Mesenchymal stem cell (in vitro differentiated cells and primary cell): ENCODE measurements at regions not wholly inside any gene's neighbourhood (a gene's known extent, or its start where the extent isn't known, plus 50 kb on each side); places are given as distances from the start of the nearest gene placed in this dataset.

Source experiments
- DNase-seq: peaks from one replicate; pipeline ENCODE4 v3.0.0-alpha.2; 2013
- H2AFZ ChIP-seq: one replicate; pipeline ENCODE4 v1.6.1; 2013; ENCODE audit warnings: low read depth, mild to moderate bottlenecking, control low read depth, inconsistent platforms, low read length, moderate library complexity
- H2AK5ac ChIP-seq: 2 replicates; pipeline ENCODE4 v1.6.1; 2013; ENCODE audit warnings: low read length, moderate library complexity, mild to moderate bottlenecking, inconsistent platforms; ENCODE audit not compliant: severe bottlenecking
- H2BK120ac ChIP-seq: one replicate; pipeline ENCODE4 v1.6.1; 2013; ENCODE audit warnings: low read depth, mild to moderate bottlenecking, inconsistent platforms, low read length, moderate library complexity
- H2BK12ac ChIP-seq, 2 experiments: one replicate each; pipeline ENCODE4 v1.6.1; 2013; ENCODE audit warnings: inconsistent platforms in 2 of 2, low read length in 2 of 2, mild to moderate bottlenecking in 2 of 2, moderate library complexity in 2 of 2, control low read depth in 1 of 2
- H2BK15ac ChIP-seq: one replicate; pipeline ENCODE4 v1.6.1; 2013; ENCODE audit warnings: mild to moderate bottlenecking, low read depth, inconsistent platforms; ENCODE audit not compliant: poor library complexity, severe bottlenecking
- H2BK5ac ChIP-seq: 2 replicates; pipeline ENCODE4 v1.6.1; 2013; ENCODE audit warnings: low read depth, mild to moderate bottlenecking, low read length, control low read depth, inconsistent platforms; ENCODE audit not compliant: poor library complexity, severe bottlenecking
- H3K14ac ChIP-seq, 2 experiments: one replicate each; pipeline ENCODE4 v1.6.1; 2013; ENCODE audit warnings: inconsistent platforms in 2 of 2, low read length in 2 of 2, control low read depth in 1 of 2, mild to moderate bottlenecking in 1 of 2, moderate library complexity in 1 of 2
- H3K18ac ChIP-seq, 2 experiments: one replicate each; pipeline ENCODE4 v1.6.1; 2013; ENCODE audit warnings: inconsistent platforms in 2 of 2, low read length in 2 of 2, control low read depth in 1 of 2, low read depth in 1 of 2, mild to moderate bottlenecking in 1 of 2
- H3K23ac ChIP-seq, 2 experiments: one replicate each; pipeline ENCODE4 v1.6.1; 2013; ENCODE audit warnings: inconsistent platforms in 2 of 2, low read length in 2 of 2, mild to moderate bottlenecking in 2 of 2, moderate library complexity in 2 of 2, control low read depth in 1 of 2
- H3K27ac ChIP-seq: 2 replicates; pipeline ENCODE4 v1.5.1; 2013; ENCODE audit warnings: mild to moderate bottlenecking, moderate library complexity, low read length, control low read depth, inconsistent platforms; ENCODE audit not compliant: poor library complexity, severe bottlenecking
- H3K27me3 ChIP-seq, 2 experiments: 2 replicates each; pipeline versions ENCODE4 v1.6.1 to v1.7.0; 2013; ENCODE audit warnings: low read length in 2 of 2, mild to moderate bottlenecking in 2 of 2, moderate library complexity in 2 of 2, control low read depth in 1 of 2, inconsistent platforms in 1 of 2; ENCODE audit not compliant: control insufficient read depth in 1 of 2, insufficient read depth in 1 of 2
- H3K36me3 ChIP-seq, 2 experiments: 2 replicates each; pipeline versions ENCODE4 v1.6.1 to v1.7.0; 2013; ENCODE audit warnings: low read length in 2 of 2, control low read depth in 1 of 2, inconsistent platforms in 1 of 2, low read depth in 1 of 2, mild to moderate bottlenecking in 1 of 2; ENCODE audit not compliant: insufficient read depth in 2 of 2, control insufficient read depth in 1 of 2
- H3K4ac ChIP-seq, 2 experiments: one replicate each; pipeline ENCODE4 v1.6.1; 2013; ENCODE audit warnings: inconsistent platforms in 2 of 2, low read length in 2 of 2, mild to moderate bottlenecking in 2 of 2, moderate library complexity in 2 of 2, control low read depth in 1 of 2, low read depth in 1 of 2
- H3K4me1 ChIP-seq: 2 replicates; pipeline ENCODE4 v1.6.1; 2013; ENCODE audit warnings: low read depth, low read length, control low read depth; ENCODE audit not compliant: control insufficient read depth, insufficient read depth
- H3K4me2 ChIP-seq: 2 replicates; pipeline ENCODE4 v1.6.1; 2013; ENCODE audit warnings: low read length, mild to moderate bottlenecking, inconsistent platforms; ENCODE audit not compliant: poor library complexity, severe bottlenecking
- H3K4me3 ChIP-seq, 2 experiments: 2 replicates each; pipeline versions ENCODE4 v1.5.1 to v1.7.0; 2013; ENCODE audit warnings: low read length in 2 of 2, mild to moderate bottlenecking in 2 of 2, control low read depth in 1 of 2, low read depth in 1 of 2; ENCODE audit not compliant: insufficient read depth in 1 of 2
- H3K79me1 ChIP-seq: replicated peaks from 2 replicates; pipeline ENCODE4 v1.6.1; 2013; ENCODE audit warnings: mild to moderate bottlenecking, control low read depth, low read length, inconsistent platforms; ENCODE audit not compliant: poor library complexity, severe bottlenecking
- H3K9ac ChIP-seq: 2 replicates; pipeline ENCODE4 v1.7.0; 2013; ENCODE audit warnings: mild to moderate bottlenecking, low read length, moderate library complexity
- H3K9me3 ChIP-seq: 2 replicates; pipeline ENCODE4 v1.7.0; 2013; ENCODE audit warnings: mild to moderate bottlenecking, low read length; ENCODE audit not compliant: control insufficient read depth
- H4K8ac ChIP-seq: one replicate; pipeline ENCODE4 v1.6.1; 2013; ENCODE audit warnings: inconsistent platforms, mild to moderate bottlenecking, low read length, moderate library complexity
- H4K91ac ChIP-seq: one replicate; pipeline ENCODE4 v1.6.1; 2013; ENCODE audit warnings: mild to moderate bottlenecking, low read length, inconsistent platforms
- WGBS: methylation state at CpG from one replicate; pipeline ENCODE4 v1.1.7; 2013; ENCODE audit warnings: mixed read lengths; 5-methylcytosine and 5-hydroxymethylcytosine counted together

- Histone ChIP-seq H3K27me3 (no peaks in the 10 kb centered on the region), H3K4me3 (no peak overlapping the region)
- 83% methylated on average over 2 of the region's 2 CpGs for WGBS
Observed at GRCh38 chr5:103620851-103621547, 58.4 kb upstream of the NUDT12 start.

GRCh38 chr5:103617913-103618312, 55.3 kb upstream of the NUDT12 start:
- H3K4me2 ChIP-seq: no peak overlapping the region
- no peak overlapping the region for H3K14ac ChIP-seq
- H3K4me1 ChIP-seq: no peaks in the 10 kb centered on the region
- no peak overlapping the region for H3K4ac ChIP-seq
- H3K27me3 ChIP-seq: no peaks in the 10 kb centered on the region
- H4K8ac ChIP-seq: no peak overlapping the region
- no peaks in the 10 kb centered on the region for H3K36me3 ChIP-seq
- H3K9ac ChIP-seq: no peak overlapping the region
- H4K91ac ChIP-seq: no peak overlapping the region
- H3K27ac ChIP-seq: no peak overlapping the region
- no peak overlapping the region for H2BK12ac ChIP-seq
- WGBS: no CpG with 5 or more reads among the region's 1 CpG
- H3K4me3 ChIP-seq: no peak overlapping the region
- H2BK120ac ChIP-seq: no peak overlapping the region
- no peak overlapping the region for H3K23ac ChIP-seq
- no peaks in the 10 kb centered on the region for H3K79me1 ChIP-seq
- no peak overlapping the region for H2BK15ac ChIP-seq
- H3K18ac ChIP-seq: no peak overlapping the region
- H2AFZ ChIP-seq: no peak overlapping the region
- DNase-seq: no peak
- H2BK5ac ChIP-seq: no peak overlapping the region
- no peak overlapping the region for H2AK5ac ChIP-seq
- H3K9me3 ChIP-seq: no peaks in the 10 kb centered on the region

More at GRCh38 chr5:103620851-103621547, 58.4 kb upstream of the NUDT12 start:
- H3K36me3 ChIP-seq: no peaks in the 10 kb centered on the region
- no peak overlapping the region for H2AFZ ChIP-seq
- no peak overlapping the region for H3K4me2 ChIP-seq
- H2BK120ac ChIP-seq: no peak overlapping the region
- H3K4me1 ChIP-seq: no peaks in the 10 kb centered on the region
- H2AK5ac ChIP-seq: no peak overlapping the region
- peak overlapping the region; percentile 62 for H2BK5ac ChIP-seq
- no peak for DNase-seq
- no peak overlapping the region for H3K14ac ChIP-seq
- H4K8ac ChIP-seq: no peak overlapping the region
- no peak overlapping the region for H3K4ac ChIP-seq
- no peak overlapping the region for H2BK12ac ChIP-seq
- no peak overlapping the region for H3K18ac ChIP-seq
- no peak overlapping the region for H3K23ac ChIP-seq
- no peaks in the 10 kb centered on the region for H3K9me3 ChIP-seq
- no peak overlapping the region for H4K91ac ChIP-seq
- H3K9ac ChIP-seq: no peak overlapping the region
- H3K79me1 ChIP-seq: no peaks in the 10 kb centered on the region
- H3K27ac ChIP-seq: peak overlapping the region; percentile 84
- H2BK15ac ChIP-seq: no peak overlapping the region

GRCh38 chr5:103617090-103617489, 54.5 kb upstream of the NUDT12 start:
- Histone ChIP-seq H2BK120ac (no peak overlapping the region), H4K91ac (no peak overlapping the region), H2AFZ (no peak overlapping the region), H3K9me3 (no peaks in the 10 kb centered on the region), H3K4ac (no peak overlapping the region), H3K79me1 (no peaks in the 10 kb centered on the region), H2BK5ac (no peak overlapping the region), H3K36me3 (no peaks in the 10 kb centered on the region), H3K27me3 (no peaks in the 10 kb centered on the region), H3K4me2 (no peak overlapping the region), H2AK5ac (no peak overlapping the region), H3K27ac (no peak overlapping the region), H2BK15ac (no peak overlapping the region), H3K23ac (no peak overlapping the region), H3K4me3 (no peak overlapping the region), H2BK12ac (no peak overlapping the region), H4K8ac (no peak overlapping the region), H3K14ac (no peak overlapping the region), H3K4me1 (no peaks in the 10 kb centered on the region), H3K18ac (no peak overlapping the region), H3K9ac (no peak overlapping the region)
- no peak for DNase-seq
- WGBS: no CpG with 5 or more reads among the region's 1 CpG

- Histone ChIP-seq H3K4me1 (no peaks in the 10 kb centered on the region), H2BK120ac (no peak overlapping the region)
- no CpG with 5 or more reads among the region's 1 CpG for WGBS
Observed at GRCh38 chr5:103612545-103612944, 50.0 kb upstream of the NUDT12 start.

More at GRCh38 chr5:103612545-103612944, 50.0 kb upstream of the NUDT12 start:
- Histone ChIP-seq H3K9ac (no peak overlapping the region), H3K4me3 (no peak overlapping the region), H2AK5ac (no peak overlapping the region), H3K4ac (no peak overlapping the region), H2AFZ (no peak overlapping the region), H2BK5ac (no peak overlapping the region), H4K8ac (no peak overlapping the region), H3K23ac (no peak overlapping the region), H3K27ac (no peak overlapping the region), H3K27me3 (no peaks in the 10 kb centered on the region), H3K14ac (no peak overlapping the region), H3K4me2 (no peak overlapping the region), H2BK15ac (no peak overlapping the region), H3K18ac (no peak overlapping the region), H3K9me3 (no peaks in the 10 kb centered on the region), H2BK12ac (no peak overlapping the region), H4K91ac (no peak overlapping the region), H3K36me3 (no peaks in the 10 kb centered on the region), H3K79me1 (no peaks in the 10 kb centered on the region)
- no peak for DNase-seq
